Cardiac fibroblast (primary cell): ENCODE measurements at regions not wholly inside any gene's neighbourhood (a gene's known extent, or its start where the extent isn't known, plus 50 kb on each side); places are given as distances from the start of the nearest gene placed in this dataset.

Experiments used
- DNase-seq, 2 donors: peaks; one replicate each; pipeline versions ENCODE4 v3.0.0 to v3.0.0-alpha.2; 2010; ENCODE audit warnings: low read depth in 2 of 2
- H3K4me3 ChIP-seq, 2 donors: replicated peaks in 1 of 2; 1 replicate in 1 of 2; 2 replicates in 1 of 2; pipeline ENCODE4 v1.5.1; 2011; ENCODE audit warnings: low read depth in 2 of 2, low read length in 2 of 2, mild to moderate bottlenecking in 2 of 2, moderate library complexity in 1 of 2
- TF ChIP-seq, protein P1 (sequence below): IDR thresholded peaks from one replicate; pipeline ENCODE4 v1.5.1; 2011; ENCODE audit warnings: low read depth, mild to moderate bottlenecking, low read length, inconsistent platforms

- DNase-seq, result no peak
- no peak overlapping the region for H3K4me3 ChIP-seq
- TF ChIP-seq, protein P1, sequence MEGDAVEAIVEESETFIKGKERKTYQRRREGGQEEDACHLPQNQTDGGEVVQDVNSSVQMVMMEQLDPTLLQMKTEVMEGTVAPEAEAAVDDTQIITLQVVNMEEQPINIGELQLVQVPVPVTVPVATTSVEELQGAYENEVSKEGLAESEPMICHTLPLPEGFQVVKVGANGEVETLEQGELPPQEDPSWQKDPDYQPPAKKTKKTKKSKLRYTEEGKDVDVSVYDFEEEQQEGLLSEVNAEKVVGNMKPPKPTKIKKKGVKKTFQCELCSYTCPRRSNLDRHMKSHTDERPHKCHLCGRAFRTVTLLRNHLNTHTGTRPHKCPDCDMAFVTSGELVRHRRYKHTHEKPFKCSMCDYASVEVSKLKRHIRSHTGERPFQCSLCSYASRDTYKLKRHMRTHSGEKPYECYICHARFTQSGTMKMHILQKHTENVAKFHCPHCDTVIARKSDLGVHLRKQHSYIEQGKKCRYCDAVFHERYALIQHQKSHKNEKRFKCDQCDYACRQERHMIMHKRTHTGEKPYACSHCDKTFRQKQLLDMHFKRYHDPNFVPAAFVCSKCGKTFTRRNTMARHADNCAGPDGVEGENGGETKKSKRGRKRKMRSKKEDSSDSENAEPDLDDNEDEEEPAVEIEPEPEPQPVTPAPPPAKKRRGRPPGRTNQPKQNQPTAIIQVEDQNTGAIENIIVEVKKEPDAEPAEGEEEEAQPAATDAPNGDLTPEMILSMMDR, result no peak
These were observed 264.3 kb upstream of the SLC39A10 start for GRCh38 chr2:195392446-195393336.

DNA sequence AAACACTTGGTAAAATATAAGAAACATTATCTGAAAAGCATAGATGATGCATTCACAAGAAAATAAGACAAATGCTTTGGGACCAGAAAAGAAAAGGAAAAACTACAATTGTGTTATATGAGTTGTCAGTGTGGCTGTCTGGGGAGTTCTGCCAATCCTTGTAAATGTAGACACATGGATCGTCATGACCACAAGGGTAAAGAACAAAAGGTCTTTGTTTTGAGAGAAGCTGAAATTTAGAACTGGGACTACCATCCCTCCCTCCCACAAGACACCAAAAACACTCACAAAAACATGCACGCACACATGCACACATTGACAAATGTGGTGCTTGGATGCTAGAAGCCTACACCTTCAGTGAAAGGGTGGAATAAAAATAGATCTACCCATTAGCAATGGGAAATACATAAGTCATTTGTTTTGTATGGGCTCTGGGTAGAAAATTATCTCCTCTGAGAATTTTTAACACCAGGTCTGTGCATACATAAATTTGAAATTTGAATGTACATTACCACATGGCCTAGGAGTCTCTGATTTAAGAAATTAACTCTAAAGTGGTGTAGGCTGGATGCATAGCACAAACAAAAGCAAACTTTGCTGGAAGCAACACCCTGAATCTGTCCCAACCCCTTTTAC lies 266.2 kb upstream of the SLC39A10 start:
- no peak overlapping the region for H3K4me3 ChIP-seq
- TF ChIP-seq, protein P1, result no peak
- no peak for DNase-seq

DNA sequence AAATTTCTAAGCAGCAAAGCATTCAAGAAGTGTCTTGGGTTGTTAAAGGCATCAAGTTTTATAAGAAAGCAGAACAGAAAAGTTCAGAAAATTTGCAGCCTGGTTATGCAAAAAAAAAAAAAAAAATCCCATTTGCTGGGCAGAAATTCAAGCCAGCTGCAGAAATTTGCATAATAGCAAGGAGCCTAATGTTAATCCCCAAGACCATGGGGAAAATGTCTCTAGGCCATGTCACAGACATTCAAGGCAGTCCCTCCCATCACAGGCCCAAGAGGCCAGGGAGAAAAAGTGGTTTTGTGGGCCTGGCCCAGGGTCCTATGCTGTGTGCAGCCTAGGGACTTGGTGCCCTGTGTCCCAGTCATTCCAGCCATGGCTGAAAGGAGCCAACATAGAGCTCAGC lies 269.0 kb upstream of the SLC39A10 start:
- DNase-seq, result no peak

GRCh38 chr2:195382186-195382585 lies 274.8 kb upstream of the SLC39A10 start:
- TF ChIP-seq, protein P1, result no peak
- H3K4me3 ChIP-seq, result no peak overlapping the region
- DNase-seq, result no peak

More for the DNA sequence above, 269.0 kb upstream of the SLC39A10 start:
- TF ChIP-seq, protein P1, result no peak
- H3K4me3 ChIP-seq, result no peak overlapping the region

GRCh38 chr2:195370167-195370943 lies 286.7 kb upstream of the SLC39A10 start:
- no peak overlapping the region for H3K4me3 ChIP-seq
- TF ChIP-seq, protein P1, result no peak
- no peak for DNase-seq

DNA sequence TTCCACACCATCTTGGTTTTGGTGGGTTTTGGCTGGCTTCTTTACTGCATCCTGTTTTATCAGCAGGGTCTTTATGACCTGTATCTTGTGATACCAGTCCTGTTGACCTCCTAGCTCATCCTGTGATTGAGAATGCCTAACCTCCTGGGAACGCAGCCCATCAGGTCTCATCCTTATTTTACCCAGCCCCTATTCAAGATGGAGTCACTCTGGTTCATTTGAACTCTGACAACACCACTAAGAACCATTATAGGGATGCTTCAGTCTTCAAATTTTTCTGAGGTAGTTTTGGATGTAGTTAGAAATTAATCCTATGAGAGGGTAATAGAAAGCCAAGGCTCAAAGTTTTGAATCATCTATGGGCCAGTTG lies 287.8 kb upstream of the SLC39A10 start:
- no peak for DNase-seq
- no peak overlapping the region for H3K4me3 ChIP-seq
- TF ChIP-seq, protein P1, result no peak
